B cell (primary cell): ENCODE measurements at regions not wholly inside any gene's neighbourhood (a gene's known extent, or its start where the extent isn't known, plus 50 kb on each side); places are given as distances from the start of the nearest gene placed in this dataset.

Source experiments
- CTCF ChIP-seq: fragments of 200-600 bp; IDR thresholded peaks from one replicate; pipeline ENCODE4 v1.8.0; 2022; ENCODE audit warnings: antibody characterized with exemption, mild to moderate bottlenecking
- EZH2 ChIP-seq: IDR thresholded peaks from 2 replicates; pipeline ENCODE4 v1.6.1; 2012; ENCODE audit warnings: borderline replicate concordance, low read depth, mild to moderate bottlenecking, moderate library complexity, low read length; ENCODE audit not compliant: insufficient read depth, poor library complexity, severe bottlenecking

- TF ChIP-seq EZH2, result no peak
- TF ChIP-seq CTCF, result no peak
Observed at GRCh38 chr10:113438652-113439051, 114.2 kb upstream of the HABP2 start.
